ENCODE measurements at regions not wholly inside any gene's neighbourhood (a gene's known extent, or its start where the extent isn't known, plus 50 kb on each side); places are given as distances from the start of the nearest gene placed in this dataset.

GRCh38 chr4:46506876-46507275 is 116.9 kb upstream of the GABRA2 start:
- Histone ChIP-seq H3K4me3 (no peak overlapping the region), H3K27me3 (no peaks in the 10 kb centered on the region), H3K36me3 (no peaks in the 10 kb centered on the region), H3K9me3 (no peaks in the 10 kb centered on the region), H3K4me1 (no peaks in the 10 kb centered on the region), H3K27ac (no peak overlapping the region)
- intact Hi-C loops (cut with DNase I): no loop called here
- ATAC-seq: no peak
- 48% methylated on average over 4 of the region's 4 CpGs for WGBS (ENCODE audit: insufficient coverage, low coverage, low lambda C conversion rate, missing lambda C conversion rate)
- DNase-seq: no peak
- TF ChIP-seq POLR2A (IDR thresholded peaks at IDR 0.05) (no peak), CTCF (IDR thresholded peaks at IDR 0.05) (no peak)

GRCh38 chr4:46505131-46505530 is 115.2 kb upstream of the GABRA2 start:
- no peaks in the 10 kb centered on the region for H3K36me3 ChIP-seq
- ATAC-seq (no peak), DNase-seq (no peak)
- H3K9me3 ChIP-seq: no peaks in the 10 kb centered on the region
- H3K4me1 ChIP-seq: no peaks in the 10 kb centered on the region
- TF ChIP-seq POLR2A (IDR thresholded peaks at IDR 0.05) (no peak), CTCF (IDR thresholded peaks at IDR 0.05) (no peak)
- H3K4me3 ChIP-seq: no peak overlapping the region
- no peak overlapping the region for H3K27ac ChIP-seq
- no peaks in the 10 kb centered on the region for H3K27me3 ChIP-seq
- intact Hi-C loops (cut with DNase I): no loop called here

GRCh38 chr4:46503739-46504138 is 113.8 kb upstream of the GABRA2 start:
- Histone ChIP-seq H3K9me3 (no peaks in the 10 kb centered on the region), H3K27me3 (no peaks in the 10 kb centered on the region), H3K4me1 (no peaks in the 10 kb centered on the region), H3K4me3 (no peak overlapping the region), H3K36me3 (no peaks in the 10 kb centered on the region), H3K27ac (no peak overlapping the region)
- intact Hi-C loops (cut with DNase I): no loop called here
- ATAC-seq (no peak), DNase-seq (no peak)
- TF ChIP-seq POLR2A (IDR thresholded peaks at IDR 0.05): no peak
- TF ChIP-seq CTCF (IDR thresholded peaks at IDR 0.05): no peak
- 31% methylated on average over 4 of the region's 4 CpGs for WGBS (ENCODE audit: insufficient coverage, low coverage, low lambda C conversion rate, missing lambda C conversion rate)

- TF ChIP-seq POLR2A (IDR thresholded peaks at IDR 0.05) (no peak), CTCF (IDR thresholded peaks at IDR 0.05) (no peak)
- DNase-seq: no peak
- no peaks in the 10 kb centered on the region for H3K9me3 ChIP-seq
- no peaks in the 10 kb centered on the region for H3K36me3 ChIP-seq
- ATAC-seq: no peak
- H3K4me1 ChIP-seq: no peaks in the 10 kb centered on the region
- no peaks in the 10 kb centered on the region for H3K27me3 ChIP-seq
- no peak overlapping the region for H3K27ac ChIP-seq
- intact Hi-C loops (cut with DNase I): no loop called here
- no peak overlapping the region for H3K4me3 ChIP-seq
- 3% methylated on average over 3 of the region's 3 CpGs for WGBS (ENCODE audit: insufficient coverage, low coverage, low lambda C conversion rate, missing lambda C conversion rate)
Measured at GRCh38 chr4:46492394-46492793, 102.5 kb upstream of the GABRA2 start.

GRCh38 chr4:46491455-46491854 is 101.5 kb upstream of the GABRA2 start:
- intact Hi-C loops (cut with DNase I): no loop called here
- DNase-seq (no peak), ATAC-seq (no peak)
- no peaks in the 10 kb centered on the region for H3K36me3 ChIP-seq
- H3K9me3 ChIP-seq: no peaks in the 10 kb centered on the region
- 12% methylated on average over 2 of the region's 2 CpGs for WGBS (ENCODE audit: insufficient coverage, low coverage, low lambda C conversion rate, missing lambda C conversion rate)
- no peaks in the 10 kb centered on the region for H3K27me3 ChIP-seq
- no peak overlapping the region for H3K27ac ChIP-seq
- H3K4me3 ChIP-seq: no peak overlapping the region
- H3K4me1 ChIP-seq: no peaks in the 10 kb centered on the region
- TF ChIP-seq POLR2A (IDR thresholded peaks at IDR 0.05): no peak
- TF ChIP-seq CTCF (IDR thresholded peaks at IDR 0.05): no peak

Measured in right lobe of liver (tissue), 6 donors.